IMR-90 (cell line): ENCODE measurements at regions not wholly inside any gene's neighbourhood (a gene's known extent, or its start where the extent isn't known, plus 50 kb on each side); places are given as distances from the start of the nearest gene placed in this dataset.

Source experiments
- ATAC-seq: fragments of 200-7000 bp; cut with Tn5 transposase; 2 replicates; pipeline ENCODE4 v1.9.1; 2020; ENCODE audit warnings: low read depth, mild to moderate bottlenecking, moderate library complexity
- BruUV-seq: library from RNA; stranded (reverse); fragments of 400-500 nt; replicated peaks from 2 replicates; lab custom pipeline; 2021; lab: Mats Ljungman, UMichigan
- CTCF ChIA-PET: fragments of 300-600 bp; formaldehyde crosslinking; extraction: SDS; loops from one replicate; lab custom pipeline; 2021; ENCODE audit warnings: antibody characterized with exemption; lab: Yijun Ruan, JAX
- POLR2A ChIA-PET: fragments of 300-600 bp; sonication (Branson Sonifier 250); formaldehyde crosslinking; loops from one replicate; lab custom pipeline; 2022; ENCODE audit warnings: antibody characterized with exemption; ENCODE audit not compliant: unreplicated experiment; lab: Charles Lee
- DNase-seq: peaks from one replicate; pipeline ENCODE4 v3.0.0; 2013
- H2AFZ ChIP-seq: replicated peaks from 2 replicates; pipeline ENCODE3; 2013; ENCODE audit warnings: low read length, mild to moderate bottlenecking; ENCODE audit not compliant: poor library complexity
- H2AK5ac ChIP-seq: 2 replicates; pipeline ENCODE4 v1.6.1; 2013; ENCODE audit warnings: low read depth, low read length, inconsistent platforms
- H2AK9ac ChIP-seq: replicated peaks from 2 replicates; pipeline ENCODE3; 2013; ENCODE audit warnings: mild to moderate bottlenecking, low read depth, low read length, moderate library complexity; ENCODE audit not compliant: poor library complexity
- H2BK120ac ChIP-seq: 2 replicates; pipeline ENCODE4 v1.6.1; 2013; ENCODE audit warnings: low read depth, low read length, inconsistent platforms
- H2BK15ac ChIP-seq: 3 replicates; pipeline ENCODE4 v1.6.1; 2013; ENCODE audit warnings: low read depth, low read length, inconsistent platforms
- H2BK20ac ChIP-seq: 2 replicates; pipeline ENCODE4 v1.6.1; 2013; ENCODE audit warnings: low read depth, mild to moderate bottlenecking, inconsistent platforms, low read length, moderate library complexity
- H2BK5ac ChIP-seq: 2 replicates; pipeline ENCODE4 v1.6.1; 2013; ENCODE audit warnings: mild to moderate bottlenecking, low read depth, low read length, inconsistent platforms; ENCODE audit not compliant: poor library complexity, severe bottlenecking
- H3K14ac ChIP-seq: replicated peaks from 2 replicates; pipeline ENCODE4 v1.6.1; 2013; ENCODE audit warnings: low read depth, low read length, inconsistent platforms
- H3K18ac ChIP-seq: 2 replicates; pipeline ENCODE4 v1.6.1; 2013; ENCODE audit warnings: low read depth, low read length, control low read depth
- H3K23ac ChIP-seq: 2 replicates; pipeline ENCODE4 v1.6.1; 2013; ENCODE audit warnings: low read depth, low read length, inconsistent platforms
- H3K27ac ChIP-seq: 2 replicates; pipeline ENCODE4 v1.5.1; 2013; ENCODE audit warnings: mild to moderate bottlenecking, control low read depth, low read length; ENCODE audit not compliant: insufficient read depth
- H3K27me3 ChIP-seq: 2 replicates; pipeline ENCODE4 v1.6.1; 2013; ENCODE audit warnings: low read length; ENCODE audit not compliant: control insufficient read depth, insufficient read depth
- H3K36me3 ChIP-seq: 2 replicates; pipeline ENCODE4 v1.6.1; 2013; ENCODE audit warnings: low read length, mixed read lengths; ENCODE audit not compliant: control insufficient read depth, insufficient read depth
- H3K4ac ChIP-seq: 2 replicates; pipeline ENCODE4 v1.6.1; 2013; ENCODE audit warnings: low read depth, low read length, inconsistent platforms
- H3K4me1 ChIP-seq: 2 replicates; pipeline ENCODE4 v1.6.1; 2013; ENCODE audit warnings: low read length, mixed read lengths; ENCODE audit not compliant: control insufficient read depth, insufficient read depth
- H3K4me2 ChIP-seq: 2 replicates; pipeline ENCODE4 v1.6.1; 2013; ENCODE audit warnings: low read depth, mild to moderate bottlenecking, control low read depth, low read length, moderate library complexity
- H3K4me3 ChIP-seq: 2 replicates; pipeline ENCODE4 v1.5.1; 2013; ENCODE audit warnings: low read depth, mild to moderate bottlenecking, control low read depth, low read length, moderate library complexity; ENCODE audit not compliant: insufficient read depth
- H3K56ac ChIP-seq: 2 replicates; pipeline ENCODE4 v1.6.1; 2013; ENCODE audit warnings: low read length, inconsistent platforms; ENCODE audit not compliant: insufficient read depth; ENCODE audit errors: extremely low read depth
- H3K79me1 ChIP-seq, 2 experiments: 2 replicates each; pipeline ENCODE4 v1.6.1; 2013; ENCODE audit warnings: low read length in 2 of 2, inconsistent platforms in 1 of 2, low read depth in 1 of 2
- H3K9ac ChIP-seq: 2 replicates; pipeline ENCODE4 v1.6.1; 2013; ENCODE audit warnings: low read depth, low read length, control low read depth
- H3K9me1 ChIP-seq: 2 replicates; pipeline ENCODE4 v1.6.1; 2013; ENCODE audit warnings: low read length, inconsistent platforms; ENCODE audit not compliant: insufficient read depth
- H3K9me3 ChIP-seq: 2 replicates; pipeline ENCODE4 v1.6.1; 2013; ENCODE audit warnings: low read length; ENCODE audit not compliant: control insufficient read depth, insufficient read depth
- H4K20me1 ChIP-seq: 2 replicates; pipeline ENCODE4 v1.6.1; 2013; ENCODE audit warnings: low read length, inconsistent platforms; ENCODE audit not compliant: insufficient read depth
- H4K5ac ChIP-seq: 2 replicates; pipeline ENCODE4 v1.6.1; 2013; ENCODE audit warnings: mild to moderate bottlenecking, low read depth, low read length, control low read depth
- H4K8ac ChIP-seq, 2 experiments: 2 replicates each; pipeline ENCODE4 v1.6.1; 2013; ENCODE audit warnings: low read depth in 2 of 2, low read length in 2 of 2, control low read depth in 1 of 2, inconsistent platforms in 1 of 2
- H4K91ac ChIP-seq: 2 replicates; pipeline ENCODE4 v1.6.1; 2013; ENCODE audit warnings: low read depth, low read length, inconsistent platforms; ENCODE audit not compliant: insufficient read depth
- BHLHE40 ChIP-seq: fragments of 150-350 bp; IDR thresholded peaks from 2 replicates; pipeline ENCODE4 v1.6.1; 2016; ENCODE audit warnings: mild to moderate bottlenecking, low read depth, low read length
- CEBPB ChIP-seq: IDR thresholded peaks from 2 replicates; pipeline ENCODE4 v1.6.1; 2012; ENCODE audit warnings: low read depth, low read length, improper control_type of control experiment
- CHD1 ChIP-seq: IDR thresholded peaks from 2 replicates; pipeline ENCODE4 v1.6.1; 2012; ENCODE audit warnings: low read depth, low read length, improper control_type of control experiment
- CTCF ChIP-seq: conservative IDR thresholded peaks from 2 replicates; pipeline ENCODE4 v1.5.1; 2012; ENCODE audit warnings: mild to moderate bottlenecking, low read depth, low read length, improper control_type of control experiment
- ELK1 ChIP-seq: fragments of 150-350 bp; IDR thresholded peaks from 2 replicates; pipeline ENCODE4 v1.6.1; 2016; ENCODE audit warnings: low read depth, mild to moderate bottlenecking, low read length, moderate library complexity, borderline replicate concordance
- FOS ChIP-seq: fragments of 150-350 bp; IDR thresholded peaks from 2 replicates; pipeline ENCODE4 v1.6.1; 2016; ENCODE audit warnings: low read depth, low read length
- MAFK ChIP-seq: IDR thresholded peaks from 2 replicates; pipeline ENCODE4 v1.6.1; 2012; ENCODE audit warnings: low read depth, low read length, improper control_type of control experiment
- MAZ ChIP-seq: IDR thresholded peaks from 2 replicates; pipeline ENCODE4 v1.6.1; 2012; ENCODE audit warnings: low read depth, mild to moderate bottlenecking, low read length, improper control_type of control experiment, moderate library complexity, borderline replicate concordance
- MXI1 ChIP-seq: IDR thresholded peaks from 2 replicates; pipeline ENCODE4 v1.6.1; 2012; ENCODE audit warnings: low read depth, mild to moderate bottlenecking, low read length, moderate library complexity, borderline replicate concordance
- NFE2L2 ChIP-seq: fragments of 150-350 bp; IDR thresholded peaks from 2 replicates; pipeline ENCODE4 v1.6.1; 2016; ENCODE audit warnings: low read depth, mild to moderate bottlenecking, low read length
- POLR2A ChIP-seq: IDR thresholded peaks from 2 replicates; pipeline ENCODE4 v1.6.1; 2012; ENCODE audit warnings: mild to moderate bottlenecking, low read depth, low read length
- RAD21 ChIP-seq: IDR thresholded peaks from 2 replicates; pipeline ENCODE4 v1.6.1; 2012; ENCODE audit warnings: low read length, improper control_type of control experiment
- RCOR1 ChIP-seq: IDR thresholded peaks from 2 replicates; pipeline ENCODE4 v1.6.1; 2012; ENCODE audit warnings: mild to moderate bottlenecking, low read length, improper control_type of control experiment; ENCODE audit not compliant: insufficient replicate concordance
- RFX5 ChIP-seq: IDR thresholded peaks from 2 replicates; pipeline ENCODE4 v1.8.0; 2012; ENCODE audit warnings: low read depth, mild to moderate bottlenecking, low read length, moderate library complexity
- SMC3 ChIP-seq: fragments of 150-350 bp; IDR thresholded peaks from 2 replicates; pipeline ENCODE4 v1.6.1; 2016; ENCODE audit warnings: low read depth, mild to moderate bottlenecking, antibody characterized with exemption, low read length, moderate library complexity
- USF2 ChIP-seq: fragments of 150-350 bp; IDR thresholded peaks from 2 replicates; pipeline ENCODE4 v1.6.1; 2017; ENCODE audit warnings: mild to moderate bottlenecking, antibody characterized with exemption, low read length, low read depth
- WGBS, 2 experiments: methylation state at CpG; one replicate each; pipeline versions ENCODE4 v1.1.5 to v1.1.7; 2013; ENCODE audit warnings: missing lambda C conversion rate in 2 of 2; ENCODE audit not compliant: insufficient read length in 1 of 2; ENCODE audit errors: extremely low coverage in 2 of 2; 5-methylcytosine and 5-hydroxymethylcytosine counted together
- dilution Hi-C: fragments of 300-500 bp; cut with HindIII; formaldehyde crosslinking; loops from one replicate; pipeline ENCODE4 v1.14.3; 2018; ENCODE audit warnings: low sequenced_read_pairs; ENCODE audit not compliant: unreplicated experiment
- in situ Hi-C: fragments of 300-500 bp; cut with MboI; formaldehyde crosslinking; loops from 3 replicates; pipeline ENCODE4 v1.14.3; 2019; ENCODE audit warnings: low sequenced_read_pairs, inconsistent platforms, mixed read lengths
- intact Hi-C: fragments of 100-400 bp; cut with micrococcal nuclease; formaldehyde crosslinking; loops from 2 replicates; pipeline ENCODE4 v1.10.0; 2022

- no peak overlapping the region for H4K8ac ChIP-seq
- H3K27me3 ChIP-seq = peaks cover 3% of the 10 kb centered on the region; the same call in 1 of the 2 replicates
- no peak overlapping the region for H3K18ac ChIP-seq
- ChIA-PET CTCF (no interaction called here), POLR2A (no interaction called here)
- H4K20me1 ChIP-seq = no peaks in the 10 kb centered on the region
- H3K56ac ChIP-seq = no peak overlapping the region
- intact Hi-C loops = no loop called here
- H3K23ac ChIP-seq = no peak overlapping the region
- in situ Hi-C loops = no loop called here
- no CpG with 5 or more reads among the region's 4 CpGs for WGBS, 2 experiments
- DNase-seq = no peak
- H3K4me2 ChIP-seq = no peak overlapping the region
- no peak overlapping the region for H3K27ac ChIP-seq
- H4K91ac ChIP-seq = no peak overlapping the region
- no peak overlapping the region for H2BK5ac ChIP-seq
- no peak overlapping the region for H2AFZ ChIP-seq
- no peaks in the 10 kb centered on the region for H3K36me3 ChIP-seq
- H3K4ac ChIP-seq = no peak overlapping the region
- dilution Hi-C loops = no loop called here
- H3K4me1 ChIP-seq = peaks cover 2% of the 10 kb centered on the region
- H3K4me3 ChIP-seq = no peak overlapping the region
- no TSS peak for BruUV-seq
- H2AK9ac ChIP-seq = no peak overlapping the region
- no peaks in the 10 kb centered on the region for H3K79me1 ChIP-seq
- H3K9ac ChIP-seq = no peak overlapping the region
- H3K9me3 ChIP-seq = no peaks in the 10 kb centered on the region
- H2BK120ac ChIP-seq = no peak overlapping the region
- no peak overlapping the region for H2BK15ac ChIP-seq
- TF ChIP-seq CEBPB (no peak), BHLHE40 (no peak), MAFK (no peak), NFE2L2 (no peak), CTCF (no peak), CHD1 (no peak), MXI1 (no peak), ELK1 (no peak), RAD21 (no peak), MAZ (no peak), SMC3 (no peak), RFX5 (no peak), FOS (no peak), POLR2A (no peak), RCOR1 (no peak), USF2 (no peak)
- no peak overlapping the region for H2BK20ac ChIP-seq
- no peak overlapping the region for H4K5ac ChIP-seq
- ATAC-seq = no peak
- H3K14ac ChIP-seq = no peak overlapping the region
- H3K9me1 ChIP-seq = 0 out of 2 replicates have a peak, but pooled peaks cover 2% of the 10 kb centered on the region
- no peak overlapping the region for H2AK5ac ChIP-seq
Observed at GRCh38 chr10:88092265-88092664, 228.8 kb downstream of the PTEN start.
